ENCODE measurements at regions not wholly inside any gene's neighbourhood (a gene's known extent, or its start where the extent isn't known, plus 50 kb on each side); places are given as distances from the start of the nearest gene placed in this dataset.

- Mint-ChIP-seq H3K36me3 (ENCODE audit: low read depth) (no peaks in the 10 kb centered on the region), H3K9me3 (no peaks in the 10 kb centered on the region), H3K4me3 (no peak overlapping the region), H3K27me3 (ENCODE audit: insufficient read depth) (peaks cover 11% of the 10 kb centered on the region), H3K4me1 (ENCODE audit: low read depth) (peaks cover 5% of the 10 kb centered on the region), H3K27ac (no peak overlapping the region)
- DNase-seq, result no peak
- TF ChIP-seq CTCF (IDR thresholded peaks at IDR 0.05), result no peak
Measured at GRCh38 chr6:4510906-4511640, 265.1 kb upstream of the CDYL start.

GRCh38 chr6:4510317-4510716, 265.9 kb upstream of the CDYL start:
- Mint-ChIP-seq H3K9me3 (no peaks in the 10 kb centered on the region), H3K4me3 (no peak overlapping the region), H3K4me1 (ENCODE audit: low read depth) (peaks cover 5% of the 10 kb centered on the region; the same call in 1 of the 2 replicates), H3K36me3 (ENCODE audit: low read depth) (no peaks in the 10 kb centered on the region), H3K27me3 (ENCODE audit: insufficient read depth) (peaks cover 6% of the 10 kb centered on the region), H3K27ac (no peak overlapping the region)
- no peak for DNase-seq
- no peak for TF ChIP-seq CTCF (IDR thresholded peaks at IDR 0.05)

- H3K36me3 Mint-ChIP-seq (ENCODE audit: low read depth), result no peaks in the 10 kb centered on the region
- H3K4me1 Mint-ChIP-seq (ENCODE audit: low read depth), result peaks cover 5% of the 10 kb centered on the region; the same call in 1 of the 2 replicates
- no peak for TF ChIP-seq CTCF (IDR thresholded peaks at IDR 0.05)
- H3K27ac Mint-ChIP-seq, result no peak overlapping the region
- no peak for DNase-seq
- H3K9me3 Mint-ChIP-seq, result no peaks in the 10 kb centered on the region
- H3K4me3 Mint-ChIP-seq, result no peak overlapping the region
- peaks cover 6% of the 10 kb centered on the region for H3K27me3 Mint-ChIP-seq (ENCODE audit: insufficient read depth)
Measured at GRCh38 chr6:4509506-4509905, 266.7 kb upstream of the CDYL start.

GRCh38 chr6:4506792-4507191, 269.4 kb upstream of the CDYL start:
- no peaks in the 10 kb centered on the region for H3K36me3 Mint-ChIP-seq (ENCODE audit: low read depth)
- H3K4me3 Mint-ChIP-seq, result no peak overlapping the region
- no peak for DNase-seq
- peaks cover 5% of the 10 kb centered on the region; the same call in 1 of the 2 replicates for H3K4me1 Mint-ChIP-seq (ENCODE audit: low read depth)
- no peak for TF ChIP-seq CTCF (IDR thresholded peaks at IDR 0.05)
- H3K27me3 Mint-ChIP-seq (ENCODE audit: insufficient read depth), result peaks cover 5% of the 10 kb centered on the region; the same call in 1 of the 2 replicates
- H3K9me3 Mint-ChIP-seq, result no peaks in the 10 kb centered on the region
- no peak overlapping the region for H3K27ac Mint-ChIP-seq

- Mint-ChIP-seq H3K4me1 (ENCODE audit: low read depth) (peaks cover 5% of the 10 kb centered on the region; the same call in 1 of the 2 replicates), H3K36me3 (ENCODE audit: low read depth) (no peaks in the 10 kb centered on the region), H3K27ac (no peak overlapping the region), H3K9me3 (no peaks in the 10 kb centered on the region), H3K27me3 (ENCODE audit: insufficient read depth) (peaks cover 5% of the 10 kb centered on the region; the same call in 1 of the 2 replicates), H3K4me3 (no peak overlapping the region)
- DNase-seq, result no peak
- no peak for TF ChIP-seq CTCF (IDR thresholded peaks at IDR 0.05)
Measured at GRCh38 chr6:4506223-4506622, 270.0 kb upstream of the CDYL start.
